Calu3 (cell line): ENCODE measurements at regions not wholly inside any gene's neighbourhood (a gene's known extent, or its start where the extent isn't known, plus 50 kb on each side); places are given as distances from the start of the nearest gene placed in this dataset.

Source experiments
- BruUV-seq: library from RNA; stranded (reverse); fragments of 400-500 nt; replicated peaks from 2 replicates; lab custom pipeline; 2021; lab: Mats Ljungman, UMichigan
- CTCF ChIA-PET: fragments of 300-600 bp; sonication (Branson Sonifier 250); formaldehyde crosslinking; loops from one replicate; lab custom pipeline; 2022; ENCODE audit warnings: antibody characterized with exemption; lab: Charles Lee
- DNase-seq: peaks from one replicate; pipeline ENCODE4 v3.0.0; 2022
- H3K27ac Mint-ChIP-seq: one replicate; pipeline ENCODE4 v1.8.0; 2022; ENCODE audit warnings: mixed read lengths; ENCODE audit not compliant: unreplicated experiment
- H3K27me3 Mint-ChIP-seq: one replicate; pipeline ENCODE4 v1.8.0; 2022; ENCODE audit warnings: mixed read lengths; ENCODE audit not compliant: unreplicated experiment
- H3K36me3 Mint-ChIP-seq: one replicate; pipeline ENCODE4 v1.8.0; 2022; ENCODE audit warnings: mild to moderate bottlenecking, moderate library complexity, mixed read lengths; ENCODE audit not compliant: insufficient read depth, unreplicated experiment
- H3K4me1 Mint-ChIP-seq: one replicate; pipeline ENCODE4 v1.8.0; 2022; ENCODE audit warnings: mild to moderate bottlenecking, low read depth, mixed read lengths; ENCODE audit not compliant: unreplicated experiment
- H3K4me3 Mint-ChIP-seq: one replicate; pipeline ENCODE4 v1.8.0; 2022; ENCODE audit warnings: mild to moderate bottlenecking, low read depth, moderate library complexity, mixed read lengths; ENCODE audit not compliant: unreplicated experiment
- H3K9me3 Mint-ChIP-seq: one replicate; pipeline ENCODE4 v1.8.0; 2022; ENCODE audit warnings: low read depth, mixed read lengths; ENCODE audit not compliant: unreplicated experiment
- intact Hi-C: fragments of 100-400 bp; cut with micrococcal nuclease; formaldehyde crosslinking; loops from one replicate; pipeline ENCODE4 v1.10.0; 2022; ENCODE audit not compliant: unreplicated experiment
- TF ChIP-seq, protein P1 (sequence below): fragments of 200-600 bp; IDR thresholded peaks from one replicate; pipeline ENCODE4 v1.8.0; 2022; ENCODE audit warnings: antibody characterized with exemption; ENCODE audit not compliant: unreplicated experiment

DNA sequence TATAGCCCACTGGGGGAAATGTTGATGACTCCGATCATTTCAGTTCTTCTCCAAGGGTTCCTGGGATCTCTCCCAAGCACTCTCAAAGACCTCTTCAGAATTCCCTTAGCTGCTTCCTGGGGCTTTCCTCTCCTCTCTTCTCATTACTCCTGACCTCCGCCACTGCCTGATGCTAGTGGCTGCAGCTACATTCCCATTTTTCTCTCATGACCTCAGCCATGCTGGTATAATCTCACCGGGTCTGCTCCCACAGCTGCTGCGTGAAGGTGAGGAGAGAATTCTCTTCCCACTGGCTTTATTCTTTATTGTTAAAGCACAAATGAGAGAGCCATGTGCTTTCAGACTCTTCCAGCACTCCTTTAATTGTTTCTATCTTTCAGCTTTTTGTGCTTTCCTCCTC lies 312.0 kb upstream of the ETAA1 start:
- H3K27me3 Mint-ChIP-seq: no peaks in the 10 kb centered on the region
- CTCF ChIA-PET: no interaction called here

DNA sequence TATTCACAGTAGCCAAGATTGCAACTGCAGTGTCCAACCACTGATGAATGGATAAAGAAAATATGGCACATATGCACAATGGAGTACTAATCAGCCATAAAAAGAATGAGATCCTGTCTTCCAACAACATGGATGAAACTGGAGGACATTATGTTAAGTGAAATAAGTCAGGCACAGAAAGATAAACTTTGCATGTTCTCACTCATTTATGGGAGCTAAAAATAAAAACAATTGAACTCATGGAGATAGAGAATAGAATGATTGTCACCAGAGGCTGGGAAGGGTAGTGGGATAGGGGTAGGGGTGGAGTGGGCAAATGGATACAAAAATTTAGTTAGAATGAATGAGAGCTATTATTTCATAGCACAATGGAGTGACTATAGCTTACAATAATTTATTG lies 305.5 kb upstream of the ETAA1 start:
- DNase-seq: no peak
- H3K27ac Mint-ChIP-seq: no peak overlapping the region
- no peaks in the 10 kb centered on the region for H3K36me3 Mint-ChIP-seq
- peaks cover 5% of the 10 kb centered on the region for H3K9me3 Mint-ChIP-seq
- H3K4me1 Mint-ChIP-seq: no peaks in the 10 kb centered on the region
- no peaks in the 10 kb centered on the region for H3K27me3 Mint-ChIP-seq
- no TSS peak for BruUV-seq
- CTCF ChIA-PET: no interaction called here
- TF ChIP-seq, protein P1, sequence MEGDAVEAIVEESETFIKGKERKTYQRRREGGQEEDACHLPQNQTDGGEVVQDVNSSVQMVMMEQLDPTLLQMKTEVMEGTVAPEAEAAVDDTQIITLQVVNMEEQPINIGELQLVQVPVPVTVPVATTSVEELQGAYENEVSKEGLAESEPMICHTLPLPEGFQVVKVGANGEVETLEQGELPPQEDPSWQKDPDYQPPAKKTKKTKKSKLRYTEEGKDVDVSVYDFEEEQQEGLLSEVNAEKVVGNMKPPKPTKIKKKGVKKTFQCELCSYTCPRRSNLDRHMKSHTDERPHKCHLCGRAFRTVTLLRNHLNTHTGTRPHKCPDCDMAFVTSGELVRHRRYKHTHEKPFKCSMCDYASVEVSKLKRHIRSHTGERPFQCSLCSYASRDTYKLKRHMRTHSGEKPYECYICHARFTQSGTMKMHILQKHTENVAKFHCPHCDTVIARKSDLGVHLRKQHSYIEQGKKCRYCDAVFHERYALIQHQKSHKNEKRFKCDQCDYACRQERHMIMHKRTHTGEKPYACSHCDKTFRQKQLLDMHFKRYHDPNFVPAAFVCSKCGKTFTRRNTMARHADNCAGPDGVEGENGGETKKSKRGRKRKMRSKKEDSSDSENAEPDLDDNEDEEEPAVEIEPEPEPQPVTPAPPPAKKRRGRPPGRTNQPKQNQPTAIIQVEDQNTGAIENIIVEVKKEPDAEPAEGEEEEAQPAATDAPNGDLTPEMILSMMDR: no peak
- intact Hi-C loops: no loop called here
- no peak overlapping the region for H3K4me3 Mint-ChIP-seq

More for the DNA sequence above, 312.0 kb upstream of the ETAA1 start:
- TF ChIP-seq, protein P1: no peak
- no peak overlapping the region for H3K4me3 Mint-ChIP-seq
- no TSS peak for BruUV-seq
- H3K27ac Mint-ChIP-seq: no peak overlapping the region
- DNase-seq: no peak
- H3K4me1 Mint-ChIP-seq: no peaks in the 10 kb centered on the region
- H3K9me3 Mint-ChIP-seq: peaks cover 8% of the 10 kb centered on the region
- H3K36me3 Mint-ChIP-seq: no peaks in the 10 kb centered on the region
- intact Hi-C loops: no loop called here

DNA sequence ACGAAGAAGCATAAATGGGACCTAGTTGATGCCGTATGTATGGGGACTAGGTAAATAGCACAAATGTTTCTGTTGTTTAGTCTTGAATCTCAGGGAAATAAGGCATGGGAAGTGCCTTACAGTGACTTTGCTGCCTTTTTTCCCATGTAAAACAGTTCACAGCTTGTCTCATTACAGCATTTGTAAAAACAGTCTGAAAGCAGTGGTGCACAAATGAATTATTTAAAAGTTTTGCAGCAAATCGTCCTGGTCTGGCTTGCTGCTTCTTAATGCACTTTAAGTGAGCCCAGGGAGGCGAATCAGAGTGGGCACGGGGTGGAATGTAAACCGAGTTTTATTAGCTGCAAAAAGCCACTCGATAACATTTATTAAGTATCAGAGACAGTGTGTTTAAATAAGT lies 302.0 kb upstream of the ETAA1 start:
- CTCF ChIA-PET: no interaction called here
- intact Hi-C loops: no loop called here
- H3K36me3 Mint-ChIP-seq: no peaks in the 10 kb centered on the region
- no peak overlapping the region for H3K27ac Mint-ChIP-seq
- H3K4me1 Mint-ChIP-seq: no peaks in the 10 kb centered on the region
- TF ChIP-seq, protein P1: no peak
- no peaks in the 10 kb centered on the region for H3K9me3 Mint-ChIP-seq
- no peaks in the 10 kb centered on the region for H3K27me3 Mint-ChIP-seq
- BruUV-seq: no TSS peak
- H3K4me3 Mint-ChIP-seq: no peak overlapping the region
- DNase-seq: no peak

DNA sequence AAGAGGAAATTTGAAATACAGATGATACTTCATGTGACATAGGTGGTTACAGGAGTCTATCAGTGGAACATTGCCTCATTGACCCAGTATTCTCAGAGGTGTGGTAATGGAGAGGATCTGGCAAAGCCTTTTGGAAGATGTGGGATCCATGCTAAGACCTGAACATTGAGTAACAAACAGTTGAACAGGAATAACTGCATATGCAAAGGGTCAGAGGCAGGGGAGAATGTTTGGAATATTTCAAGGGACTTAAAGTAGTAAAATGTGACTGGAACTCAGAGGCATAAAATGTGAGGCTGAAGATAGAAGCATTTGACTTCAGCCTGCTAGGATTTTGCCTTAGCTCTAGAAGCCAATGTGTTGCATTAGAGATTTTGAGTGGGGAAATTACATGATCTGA lies 300.2 kb upstream of the ETAA1 start:
- CTCF ChIA-PET: no interaction called here
- TF ChIP-seq, protein P1: no peak
- intact Hi-C loops: no loop called here
- no TSS peak for BruUV-seq
- DNase-seq: no peak
- no peaks in the 10 kb centered on the region for H3K9me3 Mint-ChIP-seq
- H3K36me3 Mint-ChIP-seq: no peaks in the 10 kb centered on the region
- H3K27me3 Mint-ChIP-seq: no peaks in the 10 kb centered on the region
- H3K4me1 Mint-ChIP-seq: no peaks in the 10 kb centered on the region
- no peak overlapping the region for H3K4me3 Mint-ChIP-seq
- no peak overlapping the region for H3K27ac Mint-ChIP-seq
